Gastroesophageal sphincter (tissue), 3 donors: ENCODE measurements at regions not wholly inside any gene's neighbourhood (a gene's known extent, or its start where the extent isn't known, plus 50 kb on each side); places are given as distances from the start of the nearest gene placed in this dataset.

ENCODE experiments used
- CTCF ChIP-seq, 4 experiments: fragments of 200-600 bp in 2 of 4; fragments of 450-650 bp in 2 of 4; sonication (generic) in 1 of 4; IDR thresholded peaks; one replicate each; pipeline ENCODE4 v1.5.1; 2017 to 2019; ENCODE audit warnings: antibody characterized with exemption in 4 of 4, mild to moderate bottlenecking in 2 of 4, moderate library complexity in 2 of 4
- POLR2A ChIP-seq, 2 donors: fragments of 450-650 bp; IDR thresholded peaks; one replicate each; pipeline ENCODE4 v1.6.1; 2017; ENCODE audit warnings: antibody characterized with exemption in 2 of 2, mild to moderate bottlenecking in 2 of 2, moderate library complexity in 1 of 2

- no peak for TF ChIP-seq CTCF (IDR thresholded peaks at IDR 0.05)
- no peak for TF ChIP-seq POLR2A (IDR thresholded peaks at IDR 0.05)
Measured at GRCh38 chr5:3098821-3099220, 347.3 kb upstream of the IRX2 start.
